ENCODE measurements at regions not wholly inside any gene's neighbourhood (a gene's known extent, or its start where the extent isn't known, plus 50 kb on each side); places are given as distances from the start of the nearest gene placed in this dataset.
A peak's percentile ranks its signal among the peaks of the same experiment; 100 is the strongest.

- no peak overlapping the region for H3K4me3 ChIP-seq (ENCODE audit: low read depth, low read length)
- in situ Hi-C loops (cut with HindIII; ENCODE audit: low sequenced_read_pairs) = no loop called here
- TF ChIP-seq CTCF (IDR thresholded peaks at IDR 0.05; ENCODE audit: low read depth, low read length) = no peak
- peak; percentile 30 for DNase-seq (ENCODE audit: low read depth, low spot score)
Measured at GRCh38 chr1:188958461-188959115, 1519.1 kb downstream of the BRINP3 start.

GRCh38 chr1:188986745-188987417, 1490.8 kb downstream of the BRINP3 start:
- no peak overlapping the region for H3K4me3 ChIP-seq (ENCODE audit: low read depth, low read length)
- no peak for TF ChIP-seq CTCF (IDR thresholded peaks at IDR 0.05; ENCODE audit: low read depth, low read length)
- in situ Hi-C loops (cut with HindIII; ENCODE audit: low sequenced_read_pairs) = no loop called here
- DNase-seq (ENCODE audit: low read depth, low spot score) = no peak

- no peak for DNase-seq (ENCODE audit: low read depth, low spot score)
- H3K4me3 ChIP-seq (ENCODE audit: low read depth, low read length) = no peak overlapping the region
- in situ Hi-C loops (cut with HindIII; ENCODE audit: low sequenced_read_pairs) = no loop called here
- TF ChIP-seq CTCF (IDR thresholded peaks at IDR 0.05; ENCODE audit: low read depth, low read length) = no peak
Measured at GRCh38 chr1:188988589-188988988, 1489.1 kb downstream of the BRINP3 start.

- in situ Hi-C loops (cut with HindIII; ENCODE audit: low sequenced_read_pairs) = no loop called here
- no peak for TF ChIP-seq CTCF (IDR thresholded peaks at IDR 0.05; ENCODE audit: low read depth, low read length)
Measured at GRCh38 chr1:188991221-188991930, 1486.3 kb downstream of the BRINP3 start.

GRCh38 chr1:189007824-189008223, 1469.8 kb downstream of the BRINP3 start:
- TF ChIP-seq CTCF (IDR thresholded peaks at IDR 0.05; ENCODE audit: low read depth, low read length) = no peak
- DNase-seq (ENCODE audit: low read depth, low spot score) = no peak
- no peak overlapping the region for H3K4me3 ChIP-seq (ENCODE audit: low read depth, low read length)
- in situ Hi-C loops (cut with HindIII; ENCODE audit: low sequenced_read_pairs) = no loop called here

More at GRCh38 chr1:188991221-188991930, 1486.3 kb downstream of the BRINP3 start:
- no peak for DNase-seq (ENCODE audit: low read depth, low spot score)
- H3K4me3 ChIP-seq (ENCODE audit: low read depth, low read length) = no peak overlapping the region

- in situ Hi-C loops (cut with HindIII; ENCODE audit: low sequenced_read_pairs) = no loop called here
- no peak for TF ChIP-seq CTCF (IDR thresholded peaks at IDR 0.05; ENCODE audit: low read depth, low read length)
- H3K4me3 ChIP-seq (ENCODE audit: low read depth, low read length) = no peak overlapping the region
- no peak for DNase-seq (ENCODE audit: low read depth, low spot score)
Measured at GRCh38 chr1:189021577-189021976, 1456.1 kb downstream of the BRINP3 start.

Data from astrocyte of the spinal cord (primary cell).